Spleen (tissue), 7 donors: ENCODE measurements at regions not wholly inside any gene's neighbourhood (a gene's known extent, or its start where the extent isn't known, plus 50 kb on each side); places are given as distances from the start of the nearest gene placed in this dataset.

ENCODE experiments used
- POLR2A ChIP-seq, 3 donors: fragments of 450-650 bp; IDR thresholded peaks; one replicate each; pipeline ENCODE4 v1.5.1; 2017; ENCODE audit warnings: antibody characterized with exemption in 3 of 3, mild to moderate bottlenecking in 1 of 3
- POLR2AphosphoS5 ChIP-seq, 3 donors: sonication (generic); formaldehyde crosslinking; IDR thresholded peaks; one replicate each; pipeline ENCODE4 v1.5.1; 2017; ENCODE audit warnings: antibody characterized with exemption in 3 of 3
- TF ChIP-seq, protein P1 (sequence below), 11 experiments: fragments of 200-600 bp in 7 of 11; fragments of 450-650 bp in 4 of 11; sonication (generic) in 4 of 11; IDR thresholded peaks in 8 of 11; conservative IDR thresholded peaks in 3 of 11; 1 replicate in 7 of 11; 2 replicates in 4 of 11; pipeline versions ENCODE4 v1.4.0 to v1.8.0; 2016 to 2021; ENCODE audit warnings: antibody characterized with exemption in 11 of 11, inconsistent platforms in 4 of 11, mild to moderate bottlenecking in 1 of 11
- donor health status: DM: no; HTN: no; CAD: no; lungs with moderate emphysema.
- donor health status: DM: no; HTN: no; CAD: no.
- donor health status: DM: no; HTN: no; CAD: no.

DNA sequence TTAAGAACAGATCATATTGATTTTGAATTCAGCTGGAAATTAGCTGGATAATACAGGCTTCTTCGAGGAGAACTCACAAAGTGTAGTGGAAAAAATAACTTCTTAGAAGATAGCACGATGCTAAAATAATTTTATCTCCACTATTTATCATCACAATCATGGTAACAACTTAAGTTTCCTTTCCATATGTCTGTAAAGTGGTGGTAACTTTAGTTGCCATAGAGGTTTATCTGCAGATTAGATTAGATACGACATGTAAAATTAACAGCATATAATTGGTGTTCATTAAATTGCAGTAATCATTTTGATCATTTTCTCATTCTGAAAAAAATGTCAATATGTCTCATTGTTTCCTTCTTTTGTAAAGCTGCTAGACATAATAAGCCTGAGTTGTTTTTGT lies 921.5 kb downstream of the KCNT2 start:
- TF ChIP-seq POLR2AphosphoS5 (IDR thresholded peaks at IDR 0.05) (no peak), POLR2A (IDR thresholded peaks at IDR 0.05) (no peak)
- TF ChIP-seq, protein P1, sequence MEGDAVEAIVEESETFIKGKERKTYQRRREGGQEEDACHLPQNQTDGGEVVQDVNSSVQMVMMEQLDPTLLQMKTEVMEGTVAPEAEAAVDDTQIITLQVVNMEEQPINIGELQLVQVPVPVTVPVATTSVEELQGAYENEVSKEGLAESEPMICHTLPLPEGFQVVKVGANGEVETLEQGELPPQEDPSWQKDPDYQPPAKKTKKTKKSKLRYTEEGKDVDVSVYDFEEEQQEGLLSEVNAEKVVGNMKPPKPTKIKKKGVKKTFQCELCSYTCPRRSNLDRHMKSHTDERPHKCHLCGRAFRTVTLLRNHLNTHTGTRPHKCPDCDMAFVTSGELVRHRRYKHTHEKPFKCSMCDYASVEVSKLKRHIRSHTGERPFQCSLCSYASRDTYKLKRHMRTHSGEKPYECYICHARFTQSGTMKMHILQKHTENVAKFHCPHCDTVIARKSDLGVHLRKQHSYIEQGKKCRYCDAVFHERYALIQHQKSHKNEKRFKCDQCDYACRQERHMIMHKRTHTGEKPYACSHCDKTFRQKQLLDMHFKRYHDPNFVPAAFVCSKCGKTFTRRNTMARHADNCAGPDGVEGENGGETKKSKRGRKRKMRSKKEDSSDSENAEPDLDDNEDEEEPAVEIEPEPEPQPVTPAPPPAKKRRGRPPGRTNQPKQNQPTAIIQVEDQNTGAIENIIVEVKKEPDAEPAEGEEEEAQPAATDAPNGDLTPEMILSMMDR (IDR thresholded peaks at IDR 0.05 in 8 of 11, conservative IDR thresholded peaks at IDR 0.05 in 3 of 11) = no peak
